Erythroblast (primary cell): ENCODE measurements at regions not wholly inside any gene's neighbourhood (a gene's known extent, or its start where the extent isn't known, plus 50 kb on each side); places are given as distances from the start of the nearest gene placed in this dataset.

Source experiments
- DNase-seq, 2 experiments: peaks; one replicate each; lab custom pipeline; 2025; lab: John Stamatoyannopoulos, UW
- GATA1 ChIP-seq: IDR thresholded peaks from 2 replicates; pipeline ENCODE4 v1.6.1; 2011; ENCODE audit warnings: low read depth, mild to moderate bottlenecking, control low read depth, low read length, moderate library complexity
- POLR2A ChIP-seq: IDR thresholded peaks from 2 replicates; pipeline ENCODE4 v1.6.1; 2011; ENCODE audit warnings: mild to moderate bottlenecking, low read length

DNA sequence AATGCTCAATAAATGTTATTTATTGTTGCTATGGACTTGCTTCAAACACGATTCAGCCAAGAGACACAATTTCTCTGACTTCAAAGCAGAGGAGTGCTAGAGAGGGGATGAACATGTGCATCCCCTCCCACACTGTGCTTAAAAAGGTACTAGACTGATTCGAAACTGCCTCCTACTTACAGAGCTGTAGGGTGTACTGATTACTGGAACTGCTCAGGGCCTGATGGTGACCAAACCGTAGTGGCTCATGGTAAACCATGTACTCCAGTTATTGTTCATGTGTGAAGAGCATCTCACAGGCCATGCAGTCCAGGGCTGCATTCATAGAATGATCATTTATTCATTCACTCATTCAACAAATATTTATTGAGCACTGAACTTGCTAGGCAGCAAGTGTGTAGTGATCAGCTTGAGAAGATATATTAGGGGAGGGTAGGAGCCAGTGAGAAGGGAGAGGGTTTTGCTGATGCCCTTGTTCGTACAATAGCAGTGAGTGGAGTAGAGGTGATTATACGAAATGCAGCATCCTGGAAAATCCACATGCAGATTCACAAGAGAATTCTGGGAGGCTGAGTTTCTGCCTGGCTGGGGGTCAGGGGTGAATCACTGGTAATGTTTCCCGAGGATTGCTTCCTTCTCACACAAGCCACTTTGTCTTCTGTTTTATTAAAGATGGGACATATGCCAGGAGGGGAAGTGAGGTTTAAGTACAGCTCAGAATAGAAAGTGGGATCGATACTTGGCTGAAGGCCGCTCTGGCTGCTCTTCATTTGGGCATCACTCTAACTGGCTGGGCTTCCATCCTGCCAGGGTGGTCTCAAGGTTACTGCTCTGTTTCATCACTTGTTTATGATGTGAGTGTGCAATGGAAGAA lies 245.4 kb downstream of the RAD51AP2 start:
- no peak for DNase-seq
- TF ChIP-seq GATA1: no peak
- TF ChIP-seq POLR2A: no peak

DNA sequence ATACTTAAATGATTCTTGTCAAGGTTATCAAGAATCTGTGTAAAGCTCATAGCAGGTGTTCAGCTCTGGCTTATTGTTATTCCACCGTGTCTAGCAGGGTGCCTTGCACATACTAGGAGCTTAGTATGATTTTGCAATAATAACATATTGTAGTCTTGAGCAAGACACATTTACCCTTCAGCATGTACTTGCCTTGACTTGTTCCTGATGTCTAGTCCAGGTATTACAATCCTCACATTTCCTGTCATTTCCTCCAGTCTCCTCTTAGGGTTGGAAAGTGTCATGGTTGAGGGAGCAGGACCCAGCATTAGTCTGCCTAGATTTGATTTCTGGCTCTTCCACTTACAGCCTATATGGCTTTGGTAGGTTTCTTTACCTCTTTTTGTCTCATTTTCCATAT lies 246.1 kb downstream of the RAD51AP2 start:
- no peak for DNase-seq
- no peak for TF ChIP-seq GATA1
- no peak for TF ChIP-seq POLR2A

DNA sequence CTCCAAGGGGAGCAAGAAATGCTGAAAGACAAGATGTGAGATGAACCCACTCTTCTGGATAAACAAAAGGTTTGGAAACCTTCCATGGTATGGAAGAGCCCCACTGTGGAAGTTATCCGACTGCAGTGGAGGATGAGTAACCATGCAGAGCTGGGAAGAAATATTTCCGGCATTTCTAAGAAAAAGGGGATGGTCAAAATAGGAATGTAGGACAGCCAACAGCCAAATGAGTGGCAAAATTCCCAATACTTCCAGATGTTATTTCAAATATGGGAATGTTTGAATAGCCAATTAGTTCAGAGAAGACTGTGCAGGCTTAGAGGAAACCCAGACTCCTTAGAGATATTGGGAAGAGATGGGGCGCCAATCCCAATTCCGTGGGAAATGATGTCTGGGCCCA lies 246.8 kb downstream of the RAD51AP2 start:
- no peak for DNase-seq
- TF ChIP-seq GATA1 (no peak), POLR2A (no peak)

DNA sequence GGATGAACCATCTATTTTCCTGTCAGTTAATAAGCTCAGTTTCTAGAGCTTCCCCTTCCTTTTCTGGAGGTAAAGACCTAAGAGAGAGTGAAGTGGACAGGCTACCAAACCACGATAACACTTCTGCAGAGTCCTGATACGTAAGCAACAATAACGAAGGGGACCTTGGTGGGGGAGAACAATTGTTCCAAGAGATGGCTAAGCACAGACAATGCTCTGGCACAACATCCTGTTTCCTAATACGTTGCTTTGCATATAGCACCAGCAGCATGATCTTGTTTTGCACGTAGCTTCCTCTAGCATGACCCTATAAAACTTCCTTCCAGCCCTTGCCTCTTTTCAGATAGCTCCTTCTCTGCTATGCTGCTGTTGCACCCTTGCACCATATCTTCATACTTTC lies 247.3 kb downstream of the RAD51AP2 start:
- no peak for DNase-seq
- no peak for TF ChIP-seq POLR2A
- no peak for TF ChIP-seq GATA1

DNA sequence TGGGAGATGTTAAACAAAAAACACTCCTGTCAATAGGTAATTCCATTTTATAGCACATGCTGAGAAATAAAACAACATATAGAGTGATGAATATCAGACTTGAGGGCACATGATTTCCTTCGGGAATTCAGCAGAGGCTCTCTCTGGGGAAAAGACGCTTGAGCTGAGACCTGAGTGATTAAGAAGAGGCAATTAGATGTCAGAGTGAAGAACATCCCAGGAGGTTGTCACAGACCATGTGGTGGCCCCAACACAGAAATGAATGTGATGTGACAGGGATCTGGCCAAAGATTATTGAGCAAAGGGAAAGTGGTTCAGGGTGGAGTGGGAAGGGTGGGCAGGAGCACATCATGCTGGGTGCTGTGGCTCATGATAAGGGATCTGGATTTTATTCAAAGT lies 254.7 kb downstream of the RAD51AP2 start:
- TF ChIP-seq GATA1 (no peak), POLR2A (no peak)
- DNase-seq: no peak

DNA sequence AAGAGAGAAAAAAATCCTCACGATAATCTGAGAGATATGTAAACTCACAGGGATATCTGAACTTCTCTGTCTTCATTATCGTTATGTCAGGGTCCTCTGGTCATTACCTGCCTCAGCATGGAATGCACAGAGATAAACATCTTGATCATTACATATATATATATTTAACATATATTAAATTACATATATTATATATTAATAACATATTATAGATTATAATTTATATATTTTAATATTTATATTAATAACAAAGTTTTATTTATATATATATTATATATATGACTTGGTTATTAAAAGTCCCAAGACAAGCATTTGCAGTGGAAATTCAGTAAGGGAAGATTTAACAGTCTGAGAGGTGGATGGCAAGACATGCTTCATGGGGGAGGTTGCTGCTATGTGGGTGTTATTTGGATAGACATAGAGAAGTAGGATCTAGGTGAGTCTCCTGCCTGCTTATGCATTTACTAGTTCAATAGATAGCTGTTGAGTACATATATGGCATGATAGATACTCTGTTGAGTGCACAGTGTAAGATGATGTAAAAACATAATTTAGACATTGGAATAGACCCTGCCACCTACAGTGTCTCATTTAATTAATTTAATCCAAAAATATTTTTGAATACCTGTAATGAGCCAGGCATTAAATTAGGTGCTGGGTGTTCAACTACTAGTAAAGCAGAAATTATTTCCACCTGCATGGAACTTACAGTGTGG lies 255.2 kb downstream of the RAD51AP2 start:
- no peak for DNase-seq
- TF ChIP-seq POLR2A (no peak), GATA1 (no peak)

DNA sequence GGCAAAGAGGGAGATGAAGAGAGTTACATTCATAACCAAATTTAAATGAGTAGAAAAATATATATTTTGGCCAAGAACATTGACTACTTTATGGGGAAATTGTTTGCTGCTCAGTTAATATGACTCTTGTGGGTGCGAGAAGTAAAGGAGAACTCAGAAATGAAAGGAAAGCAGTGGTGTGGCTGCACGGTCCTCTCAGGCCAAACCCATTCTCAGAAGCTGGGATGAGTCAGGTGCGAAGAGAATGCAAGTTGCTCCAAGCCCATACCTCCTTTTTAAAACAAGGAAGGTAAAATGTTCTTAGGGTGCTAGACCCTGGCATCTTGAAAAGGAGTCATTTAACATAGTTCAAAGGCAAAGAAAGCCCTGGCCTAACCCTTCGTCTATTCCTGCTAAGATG lies 258.6 kb downstream of the RAD51AP2 start:
- TF ChIP-seq POLR2A: no peak
- TF ChIP-seq GATA1: no peak
- DNase-seq: no peak

DNA sequence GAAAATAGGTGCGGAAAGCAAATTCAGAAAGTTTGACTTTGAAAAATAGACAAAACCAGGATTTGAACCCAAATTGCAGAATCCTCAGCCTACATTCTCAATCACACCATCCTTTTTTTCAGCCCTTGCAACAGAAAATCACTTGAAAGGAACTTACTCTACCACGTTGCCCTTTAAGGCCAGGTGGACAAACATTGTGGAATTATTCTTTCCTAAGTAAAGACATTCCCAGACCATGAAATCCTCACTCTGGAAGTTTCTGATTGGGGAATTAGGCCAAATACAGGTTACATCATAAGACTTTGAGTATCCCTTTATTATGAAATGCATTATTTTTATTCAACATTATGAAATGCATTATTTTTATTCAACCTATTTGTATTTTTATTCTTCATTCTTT lies 259.4 kb downstream of the RAD51AP2 start:
- DNase-seq: no peak
- TF ChIP-seq GATA1: no peak
- no peak for TF ChIP-seq POLR2A

DNA sequence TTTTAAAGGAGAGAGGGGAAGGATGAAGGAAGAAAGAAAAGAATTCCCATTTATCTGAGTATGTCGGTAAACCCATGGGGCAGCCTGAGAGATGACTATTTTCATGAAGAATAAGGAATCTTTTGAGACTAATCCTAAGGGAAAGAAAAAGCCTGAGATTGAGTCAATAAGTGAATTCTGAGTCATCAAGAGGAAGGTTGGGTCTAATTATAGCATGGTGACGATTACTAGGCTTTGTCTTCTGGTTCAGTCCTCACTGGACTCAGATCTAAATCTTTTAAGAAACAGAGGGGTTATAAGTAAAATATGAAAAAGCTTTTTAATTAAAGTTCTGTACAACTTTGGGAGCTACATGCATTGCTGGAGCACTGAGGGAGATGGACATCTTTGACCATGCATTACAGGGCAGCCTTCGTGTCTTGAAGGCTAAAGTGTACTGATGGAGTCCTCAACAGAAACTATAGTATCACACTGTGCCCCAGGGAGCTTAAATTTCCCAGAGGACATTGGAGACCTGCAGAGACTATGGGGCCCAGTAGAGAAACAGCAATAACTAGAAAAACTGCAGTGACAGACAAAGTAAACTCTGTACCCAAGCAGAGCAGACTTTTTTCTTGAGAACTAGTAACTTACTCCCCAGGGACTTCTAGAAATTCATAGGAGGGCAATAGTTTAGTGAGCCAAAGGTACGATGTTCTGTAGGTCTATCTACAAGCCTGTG lies 260.9 kb downstream of the RAD51AP2 start:
- TF ChIP-seq POLR2A: no peak
- no peak for TF ChIP-seq GATA1
- DNase-seq: no peak

DNA sequence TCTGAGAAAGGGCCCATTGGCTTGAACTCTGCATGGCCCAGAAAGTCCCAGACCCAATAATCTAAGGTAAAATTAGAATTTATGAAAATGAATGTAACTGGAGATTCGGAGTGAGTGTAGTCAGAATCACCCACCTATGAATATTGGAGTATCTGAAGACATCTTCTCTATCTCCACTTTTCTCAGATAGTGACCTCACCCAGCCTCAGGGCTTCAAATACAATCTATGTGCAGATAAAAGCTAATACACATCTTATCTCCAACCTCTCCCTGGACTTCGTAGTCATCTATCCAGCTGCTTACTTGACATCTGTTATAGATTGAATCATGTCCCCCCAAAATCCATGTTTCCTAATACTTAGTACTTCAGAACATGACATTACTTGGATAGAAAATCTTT lies 263.2 kb downstream of the RAD51AP2 start:
- no peak for TF ChIP-seq GATA1
- no peak for TF ChIP-seq POLR2A
- DNase-seq: no peak

DNA sequence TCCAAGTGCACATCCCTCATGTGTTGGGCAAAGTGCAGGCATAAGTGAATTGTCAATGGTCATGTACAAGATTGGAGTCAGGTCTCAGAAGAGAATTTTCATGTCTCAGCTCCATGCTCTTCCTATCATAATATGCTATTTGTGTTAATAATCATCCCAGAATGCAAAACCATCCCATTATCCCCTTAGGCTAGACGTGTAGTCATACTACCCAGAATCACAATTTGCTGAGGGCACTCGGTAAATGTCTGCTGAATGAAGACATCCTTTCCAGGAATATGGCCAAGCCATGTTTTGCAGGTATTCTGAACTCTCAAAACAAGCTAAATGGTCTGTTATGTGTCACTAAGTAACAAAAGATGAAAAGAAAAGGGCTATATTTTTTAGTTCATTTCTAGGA lies 263.8 kb downstream of the RAD51AP2 start:
- TF ChIP-seq GATA1 (no peak), POLR2A (no peak)
- no peak for DNase-seq

DNA sequence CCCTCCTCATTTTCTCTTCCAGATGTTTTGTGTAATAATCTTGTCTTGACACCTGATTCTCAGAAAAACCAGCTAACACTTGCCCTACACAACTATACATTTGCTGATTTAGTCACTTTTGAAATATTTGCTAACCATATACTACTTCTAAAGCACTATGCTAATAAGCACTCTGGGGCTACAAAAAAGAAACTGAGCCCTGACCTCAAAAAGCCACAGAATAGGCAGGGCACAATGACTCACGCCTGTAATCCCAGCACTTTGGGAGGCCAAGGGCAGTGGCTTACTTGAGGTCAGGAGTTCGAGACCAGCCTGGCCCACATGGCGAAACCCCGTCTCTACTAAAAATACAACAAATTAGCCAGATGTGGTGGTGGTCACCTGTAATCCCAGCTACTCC lies 266.0 kb downstream of the RAD51AP2 start:
- no peak for DNase-seq
- TF ChIP-seq GATA1 (no peak), POLR2A (no peak)

DNA sequence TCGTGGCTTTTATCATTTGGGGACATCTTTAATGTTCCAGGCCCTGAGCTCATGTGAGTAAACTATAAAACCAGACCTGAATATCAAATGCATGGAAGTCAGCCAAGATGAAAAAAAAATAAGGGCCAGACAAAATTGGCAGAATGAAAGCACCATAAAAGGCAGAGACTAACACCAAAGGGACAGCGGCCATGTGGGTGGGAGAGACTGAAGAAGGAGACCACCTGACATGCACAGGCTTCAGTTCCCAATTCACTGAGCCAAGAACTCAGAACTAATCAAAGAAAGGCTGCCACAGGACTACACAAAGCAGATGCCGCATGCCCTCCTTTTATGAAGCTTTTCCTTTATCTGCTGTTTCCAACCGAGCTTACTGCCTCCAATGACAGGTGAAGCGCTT lies 267.1 kb downstream of the RAD51AP2 start:
- TF ChIP-seq POLR2A: no peak
- DNase-seq: no peak

DNA sequence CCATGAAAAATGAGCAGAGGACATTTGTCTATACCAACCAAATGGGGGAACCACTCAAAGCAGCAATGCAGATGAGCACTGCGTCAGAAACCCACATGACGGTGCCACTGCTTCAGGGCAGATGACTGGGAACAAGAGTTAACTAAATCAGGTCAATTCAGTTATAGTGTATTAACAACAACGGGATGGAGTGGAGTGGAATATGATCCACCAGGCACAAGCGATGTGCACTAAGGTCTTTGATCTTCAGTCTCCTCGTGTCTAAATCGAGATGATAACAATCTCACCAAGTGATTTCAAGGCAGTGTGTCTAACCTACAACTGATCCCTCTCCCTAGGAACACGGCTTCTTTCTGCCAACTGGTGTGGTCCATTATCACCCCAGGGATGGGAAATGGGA lies 269.0 kb downstream of the RAD51AP2 start:
- TF ChIP-seq POLR2A: no peak
- TF ChIP-seq GATA1: no peak
- DNase-seq: no peak
